ENCODE measurements at regions not wholly inside any gene's neighbourhood (a gene's known extent, or its start where the extent isn't known, plus 50 kb on each side); places are given as distances from the start of the nearest gene placed in this dataset.

DNA sequence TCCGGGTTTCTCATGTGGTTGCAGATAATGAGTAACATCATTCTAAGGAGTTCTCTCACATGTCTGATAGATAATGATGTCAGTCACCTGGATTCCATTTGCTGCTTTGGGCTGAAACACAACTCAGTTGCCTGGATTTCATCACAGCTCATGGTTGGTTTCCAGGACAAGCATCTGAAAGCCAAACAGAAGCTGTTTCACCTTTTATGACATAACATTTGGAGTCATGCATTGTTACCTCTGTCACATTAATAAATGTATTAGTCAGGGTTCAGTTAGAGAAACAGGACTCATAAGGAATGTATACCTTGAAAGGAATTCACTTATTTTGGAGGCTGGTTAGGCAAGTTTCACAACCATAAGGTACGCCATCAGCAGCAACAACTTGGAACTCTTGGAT, 251.9 kb upstream of the ATXN7L3B start:
- TF ChIP-seq POLR2A (IDR thresholded peaks at IDR 0.05; ENCODE audit: low read length) (no peak), GATA1 (IDR thresholded peaks at IDR 0.05; ENCODE audit: low read depth, low read length) (no peak)

Data from erythroblast (primary cell).